ENCODE measurements at regions not wholly inside any gene's neighbourhood (a gene's known extent, or its start where the extent isn't known, plus 50 kb on each side); places are given as distances from the start of the nearest gene placed in this dataset.

DNA sequence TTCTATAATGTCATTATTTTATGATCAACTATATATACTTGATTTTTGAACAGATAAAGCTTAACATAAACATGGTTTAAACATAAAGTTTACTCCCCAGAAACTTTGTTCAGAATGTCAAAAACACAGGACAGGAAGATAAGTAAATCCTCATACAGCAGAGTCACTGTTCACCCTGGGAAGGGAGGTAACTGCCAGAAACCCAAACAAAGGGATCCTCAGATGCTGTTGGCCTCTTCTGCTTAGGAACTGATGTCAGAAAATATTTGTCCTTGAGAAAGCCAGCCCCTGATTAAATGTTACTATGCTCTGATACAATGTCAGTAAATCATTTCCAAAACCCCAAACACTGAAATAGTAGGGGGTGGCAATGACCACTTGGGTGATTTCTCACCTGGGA, 185.3 kb downstream of the TJP1 start (continued):
- no peak for TF ChIP-seq PRDM6 (tag by site-specific recombination; IDR thresholded peaks at IDR 0.05)
- TF ChIP-seq GLIS2 (tag by site-specific recombination; IDR thresholded peaks at IDR 0.05): no peak
- TF ChIP-seq ZNF366 (tag by site-specific recombination; conservative IDR thresholded peaks at IDR 0.05): no peak
- no peak for TF ChIP-seq ZNF843 (tag by site-specific recombination; IDR thresholded peaks at IDR 0.05)
- no peak for TF ChIP-seq ZNF23 (tag by site-specific recombination; IDR thresholded peaks at IDR 0.05; ENCODE audit: borderline replicate concordance)

- CTCF ChIA-PET: interaction anchor here (0.6 kb wide), 1 partner anchor 68 kb away, joined by 3 read pairs; no protein-coding TSS in a partner anchor
Measured at GRCh38 chr15:29636140-29636539, 186.1 kb downstream of the TJP1 start.

DNA sequence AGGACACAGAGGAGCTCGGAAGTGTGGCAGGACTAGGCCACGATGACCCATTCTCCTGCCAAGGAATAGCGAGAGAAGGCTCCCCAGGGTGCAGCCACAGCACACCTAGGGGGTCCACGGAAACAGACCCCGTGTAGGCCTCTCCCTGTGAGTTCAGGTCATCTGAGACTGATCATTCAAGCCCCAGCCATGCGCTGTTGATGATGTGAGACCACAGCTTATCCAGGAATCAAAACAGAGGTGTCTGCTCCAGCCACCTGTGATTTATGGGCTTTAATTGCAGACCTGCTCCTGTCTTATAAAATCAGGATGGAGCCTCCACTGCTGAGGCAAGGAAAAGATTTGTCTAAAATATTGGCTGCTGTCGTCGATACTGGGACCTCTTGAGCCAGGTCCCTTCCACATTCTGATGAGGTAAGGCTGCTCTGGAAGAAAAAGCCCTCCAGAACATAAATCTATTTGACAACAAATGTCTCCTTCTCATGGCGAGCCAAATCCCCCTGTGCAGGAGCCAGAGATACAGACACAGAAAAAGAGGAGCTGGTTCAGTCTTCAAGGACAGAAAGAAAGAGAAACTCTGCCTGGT, 186.7 kb downstream of the TJP1 start:
- Histone ChIP-seq H3K36me3 (ENCODE audit: control insufficient read depth in 2 of 2, insufficient read depth in 1 of 2, low read length in 2 of 2) (no peaks in the 10 kb centered on the region), H3K9me3 (ENCODE audit: control insufficient read depth, insufficient read depth, low read depth, low read length) (no peaks in the 10 kb centered on the region), H3K27ac (ENCODE audit: extremely low read depth, low read depth, low read length) (no peak overlapping the region), H3K4me1 (ENCODE audit: control insufficient read depth, insufficient read depth, low read length) (no peaks in the 10 kb centered on the region), H3K4me3 (ENCODE audit: low read depth, low read length) (no peak overlapping the region)
- TF ChIP-seq, protein P1, sequence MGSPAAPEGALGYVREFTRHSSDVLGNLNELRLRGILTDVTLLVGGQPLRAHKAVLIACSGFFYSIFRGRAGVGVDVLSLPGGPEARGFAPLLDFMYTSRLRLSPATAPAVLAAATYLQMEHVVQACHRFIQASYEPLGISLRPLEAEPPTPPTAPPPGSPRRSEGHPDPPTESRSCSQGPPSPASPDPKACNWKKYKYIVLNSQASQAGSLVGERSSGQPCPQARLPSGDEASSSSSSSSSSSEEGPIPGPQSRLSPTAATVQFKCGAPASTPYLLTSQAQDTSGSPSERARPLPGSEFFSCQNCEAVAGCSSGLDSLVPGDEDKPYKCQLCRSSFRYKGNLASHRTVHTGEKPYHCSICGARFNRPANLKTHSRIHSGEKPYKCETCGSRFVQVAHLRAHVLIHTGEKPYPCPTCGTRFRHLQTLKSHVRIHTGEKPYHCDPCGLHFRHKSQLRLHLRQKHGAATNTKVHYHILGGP (tag by site-specific recombination; IDR thresholded peaks at IDR 0.05): no peak
- no peak for TF ChIP-seq ZNF335 (tag by site-specific recombination; conservative IDR thresholded peaks at IDR 0.05)
- no peak for TF ChIP-seq ZNF488 (tag by site-specific recombination; IDR thresholded peaks at IDR 0.05)
- TF ChIP-seq ZNF544 (tag by site-specific recombination; IDR thresholded peaks at IDR 0.05): no peak
- no peak for TF ChIP-seq SP2 (tag by site-specific recombination; IDR thresholded peaks at IDR 0.05)
- TF ChIP-seq ZNF416 (tag by site-specific recombination; IDR thresholded peaks at IDR 0.05): no peak
- TF ChIP-seq ZNF48 (tag by site-specific recombination; IDR thresholded peaks at IDR 0.05): no peak
- no peak for TF ChIP-seq ZNF223 (tag by site-specific recombination; IDR thresholded peaks at IDR 0.05)
- no peak for TF ChIP-seq ZBTB6 (tag by site-specific recombination; IDR thresholded peaks at IDR 0.05)
- no peak for TF ChIP-seq ZNF239 (tag by site-specific recombination; IDR thresholded peaks at IDR 0.05)
- TF ChIP-seq ZNF132 (tag by site-specific recombination; IDR thresholded peaks at IDR 0.05; ENCODE audit: borderline replicate concordance): no peak
- no peak for TF ChIP-seq ZNF548 (tag by site-specific recombination; IDR thresholded peaks at IDR 0.05)
- TF ChIP-seq, protein P2, sequence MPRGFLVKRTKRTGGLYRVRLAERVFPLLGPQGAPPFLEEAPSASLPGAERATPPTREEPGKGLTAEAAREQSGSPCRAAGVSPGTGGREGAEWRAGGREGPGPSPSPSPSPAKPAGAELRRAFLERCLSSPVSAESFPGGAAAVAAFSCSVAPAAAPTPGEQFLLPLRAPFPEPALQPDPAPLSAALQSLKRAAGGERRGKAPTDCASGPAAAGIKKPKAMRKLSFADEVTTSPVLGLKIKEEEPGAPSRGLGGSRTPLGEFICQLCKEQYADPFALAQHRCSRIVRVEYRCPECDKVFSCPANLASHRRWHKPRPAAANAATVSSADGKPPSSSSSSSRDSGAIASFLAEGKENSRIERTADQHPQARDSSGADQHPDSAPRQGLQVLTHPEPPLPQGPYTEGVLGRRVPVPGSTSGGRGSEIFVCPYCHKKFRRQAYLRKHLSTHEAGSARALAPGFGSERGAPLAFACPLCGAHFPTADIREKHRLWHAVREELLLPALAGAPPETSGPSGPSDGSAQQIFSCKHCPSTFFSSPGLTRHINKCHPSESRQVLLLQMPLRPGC (tag by site-specific recombination; IDR thresholded peaks at IDR 0.05): no peak
- TF ChIP-seq ZNF157 (tag by site-specific recombination; IDR thresholded peaks at IDR 0.05): no peak
- TF ChIP-seq ZIC2 (tag by site-specific recombination; IDR thresholded peaks at IDR 0.05): no peak
- TF ChIP-seq ZNF350 (tag by site-specific recombination; IDR thresholded peaks at IDR 0.05): no peak
- POLR2A ChIA-PET: no interaction called here
- CTCF ChIA-PET: no interaction called here

More at GRCh38 chr15:29636140-29636539, 186.1 kb downstream of the TJP1 start:
- H3K4me3 ChIP-seq (ENCODE audit: low read depth, low read length): no peak overlapping the region
- H3K36me3 ChIP-seq (ENCODE audit: control insufficient read depth in 2 of 2, insufficient read depth in 1 of 2, low read length in 2 of 2): no peaks in the 10 kb centered on the region
- H3K9me3 ChIP-seq (ENCODE audit: control insufficient read depth, insufficient read depth, low read depth, low read length): no peaks in the 10 kb centered on the region
- no peaks in the 10 kb centered on the region for H3K4me1 ChIP-seq (ENCODE audit: control insufficient read depth, insufficient read depth, low read length)
- H3K27ac ChIP-seq (ENCODE audit: extremely low read depth, low read depth, low read length): no peak overlapping the region
- TF ChIP-seq, protein P3, sequence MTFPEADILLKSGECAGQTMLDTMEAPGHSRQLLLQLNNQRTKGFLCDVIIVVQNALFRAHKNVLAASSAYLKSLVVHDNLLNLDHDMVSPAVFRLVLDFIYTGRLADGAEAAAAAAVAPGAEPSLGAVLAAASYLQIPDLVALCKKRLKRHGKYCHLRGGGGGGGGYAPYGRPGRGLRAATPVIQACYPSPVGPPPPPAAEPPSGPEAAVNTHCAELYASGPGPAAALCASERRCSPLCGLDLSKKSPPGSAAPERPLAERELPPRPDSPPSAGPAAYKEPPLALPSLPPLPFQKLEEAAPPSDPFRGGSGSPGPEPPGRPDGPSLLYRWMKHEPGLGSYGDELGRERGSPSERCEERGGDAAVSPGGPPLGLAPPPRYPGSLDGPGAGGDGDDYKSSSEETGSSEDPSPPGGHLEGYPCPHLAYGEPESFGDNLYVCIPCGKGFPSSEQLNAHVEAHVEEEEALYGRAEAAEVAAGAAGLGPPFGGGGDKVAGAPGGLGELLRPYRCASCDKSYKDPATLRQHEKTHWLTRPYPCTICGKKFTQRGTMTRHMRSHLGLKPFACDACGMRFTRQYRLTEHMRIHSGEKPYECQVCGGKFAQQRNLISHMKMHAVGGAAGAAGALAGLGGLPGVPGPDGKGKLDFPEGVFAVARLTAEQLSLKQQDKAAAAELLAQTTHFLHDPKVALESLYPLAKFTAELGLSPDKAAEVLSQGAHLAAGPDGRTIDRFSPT (tag by site-specific recombination; IDR thresholded peaks at IDR 0.05): no peak
- TF ChIP-seq ZFP3 (tag by site-specific recombination; IDR thresholded peaks at IDR 0.05; ENCODE audit: low read depth): no peak
- POLR2A ChIA-PET: no interaction called here
